ENCODE measurements at regions not wholly inside any gene's neighbourhood (a gene's known extent, or its start where the extent isn't known, plus 50 kb on each side); places are given as distances from the start of the nearest gene placed in this dataset.

DNA sequence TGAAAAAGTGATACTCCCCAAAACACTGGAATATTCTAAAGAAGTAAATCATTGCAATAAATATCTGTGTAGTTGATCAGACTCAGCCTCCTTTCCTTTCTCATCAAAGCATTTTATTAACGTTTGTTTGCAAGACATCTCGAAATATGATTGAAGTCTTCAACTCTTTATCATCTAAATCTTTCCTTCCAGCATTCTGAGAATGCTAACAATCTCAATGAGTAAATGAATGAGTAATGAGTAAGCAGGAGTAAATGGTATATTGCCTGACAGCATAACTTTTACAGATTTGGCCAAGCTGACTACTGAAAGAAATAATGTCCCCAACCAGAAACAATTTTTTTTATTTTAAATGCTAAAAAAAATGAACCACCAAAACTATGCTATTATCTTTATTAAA, 157.1 kb downstream of the SLCO4C1 start:
- H3K9me3 ChIP-seq (ENCODE audit: low read depth, low read length, poor library complexity, severe bottlenecking): no peaks in the 10 kb centered on the region
- ChIA-PET POLR2A (ENCODE audit: low non-redundant PET) (no interaction called here), CTCF (no interaction called here)
- no peaks in the 10 kb centered on the region for H3K27me3 ChIP-seq (replicated peaks; ENCODE audit: insufficient read depth, low read depth, low read length, poor library complexity)
- BruUV-seq (replicated peaks): no TSS peak
- H3K36me3 ChIP-seq (ENCODE audit: insufficient read depth, low read length, poor library complexity, severe bottlenecking): no peaks in the 10 kb centered on the region
- H3K27ac ChIP-seq (ENCODE audit: low read depth, low read length, poor library complexity, severe bottlenecking): no peak overlapping the region
- H3K4me1 ChIP-seq (ENCODE audit: insufficient read depth, low read length, poor library complexity, severe bottlenecking): no peaks in the 10 kb centered on the region
- no peak for DNase-seq (ENCODE audit: low spot score)
- intact Hi-C loops (cut with micrococcal nuclease; ENCODE audit: unreplicated experiment): no loop called here
- no peak for TF ChIP-seq EZH2 (IDR thresholded peaks at IDR 0.05; ENCODE audit: borderline replicate concordance, low read depth, low read length, poor library complexity, severe bottlenecking)
- TF ChIP-seq, protein P1, sequence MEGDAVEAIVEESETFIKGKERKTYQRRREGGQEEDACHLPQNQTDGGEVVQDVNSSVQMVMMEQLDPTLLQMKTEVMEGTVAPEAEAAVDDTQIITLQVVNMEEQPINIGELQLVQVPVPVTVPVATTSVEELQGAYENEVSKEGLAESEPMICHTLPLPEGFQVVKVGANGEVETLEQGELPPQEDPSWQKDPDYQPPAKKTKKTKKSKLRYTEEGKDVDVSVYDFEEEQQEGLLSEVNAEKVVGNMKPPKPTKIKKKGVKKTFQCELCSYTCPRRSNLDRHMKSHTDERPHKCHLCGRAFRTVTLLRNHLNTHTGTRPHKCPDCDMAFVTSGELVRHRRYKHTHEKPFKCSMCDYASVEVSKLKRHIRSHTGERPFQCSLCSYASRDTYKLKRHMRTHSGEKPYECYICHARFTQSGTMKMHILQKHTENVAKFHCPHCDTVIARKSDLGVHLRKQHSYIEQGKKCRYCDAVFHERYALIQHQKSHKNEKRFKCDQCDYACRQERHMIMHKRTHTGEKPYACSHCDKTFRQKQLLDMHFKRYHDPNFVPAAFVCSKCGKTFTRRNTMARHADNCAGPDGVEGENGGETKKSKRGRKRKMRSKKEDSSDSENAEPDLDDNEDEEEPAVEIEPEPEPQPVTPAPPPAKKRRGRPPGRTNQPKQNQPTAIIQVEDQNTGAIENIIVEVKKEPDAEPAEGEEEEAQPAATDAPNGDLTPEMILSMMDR (conservative IDR thresholded peaks at IDR 0.05; ENCODE audit: low read depth, low read length): no peak
- no peak overlapping the region for H3K4me3 ChIP-seq (ENCODE audit: low read depth, low read length, poor library complexity, severe bottlenecking)

DNA sequence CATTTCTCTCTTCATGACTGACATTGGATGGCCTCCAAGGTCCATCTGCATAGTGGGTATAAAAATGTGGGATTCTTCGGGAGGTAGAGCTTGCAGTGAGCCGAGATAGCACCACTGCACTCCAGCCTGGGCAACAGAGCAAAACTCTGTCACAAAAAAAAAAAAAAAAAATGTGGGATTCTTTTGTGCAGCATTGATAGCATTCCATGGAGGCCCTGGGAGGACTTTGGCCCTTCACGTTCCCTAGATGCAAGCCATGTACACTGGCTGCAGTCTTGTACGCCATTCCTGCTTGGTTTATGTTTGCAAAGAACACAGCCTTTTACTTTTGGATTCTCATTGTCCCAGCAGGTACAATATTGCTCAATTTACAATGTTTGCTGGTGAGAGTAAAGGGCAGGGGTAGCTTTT, 157.8 kb downstream of the SLCO4C1 start:
- ChIA-PET POLR2A (ENCODE audit: low non-redundant PET) (no interaction called here), CTCF (no interaction called here)
- no peak overlapping the region for H3K27ac ChIP-seq (ENCODE audit: low read depth, low read length, poor library complexity, severe bottlenecking)
- TF ChIP-seq EZH2 (IDR thresholded peaks at IDR 0.05; ENCODE audit: borderline replicate concordance, low read depth, low read length, poor library complexity, severe bottlenecking): no peak
- TF ChIP-seq, protein P1 (conservative IDR thresholded peaks at IDR 0.05; ENCODE audit: low read depth, low read length): no peak
- no peaks in the 10 kb centered on the region for H3K4me1 ChIP-seq (ENCODE audit: insufficient read depth, low read length, poor library complexity, severe bottlenecking)
- H3K27me3 ChIP-seq (replicated peaks; ENCODE audit: insufficient read depth, low read depth, low read length, poor library complexity): no peaks in the 10 kb centered on the region
- DNase-seq (ENCODE audit: low spot score): no peak
- intact Hi-C loops (cut with micrococcal nuclease; ENCODE audit: unreplicated experiment): no loop called here
- no TSS peak for BruUV-seq (replicated peaks)
- no peaks in the 10 kb centered on the region for H3K9me3 ChIP-seq (ENCODE audit: low read depth, low read length, poor library complexity, severe bottlenecking)
- no peaks in the 10 kb centered on the region for H3K36me3 ChIP-seq (ENCODE audit: insufficient read depth, low read length, poor library complexity, severe bottlenecking)
- H3K4me3 ChIP-seq (ENCODE audit: low read depth, low read length, poor library complexity, severe bottlenecking): no peak overlapping the region

- DNase-seq (ENCODE audit: low spot score): no peak
- H3K27ac ChIP-seq (ENCODE audit: low read depth, low read length, poor library complexity, severe bottlenecking): no peak overlapping the region
- intact Hi-C loops (cut with micrococcal nuclease; ENCODE audit: unreplicated experiment): no loop called here
- H3K27me3 ChIP-seq (replicated peaks; ENCODE audit: insufficient read depth, low read depth, low read length, poor library complexity): peaks cover 9% of the 10 kb centered on the region
- POLR2A ChIA-PET (ENCODE audit: low non-redundant PET): no interaction called here
- BruUV-seq (replicated peaks): no TSS peak
- no peaks in the 10 kb centered on the region for H3K9me3 ChIP-seq (ENCODE audit: low read depth, low read length, poor library complexity, severe bottlenecking)
- TF ChIP-seq EZH2 (IDR thresholded peaks at IDR 0.05; ENCODE audit: borderline replicate concordance, low read depth, low read length, poor library complexity, severe bottlenecking): no peak
- TF ChIP-seq, protein P1 (conservative IDR thresholded peaks at IDR 0.05; ENCODE audit: low read depth, low read length): no peak
- H3K4me1 ChIP-seq (ENCODE audit: insufficient read depth, low read length, poor library complexity, severe bottlenecking): no peaks in the 10 kb centered on the region
- H3K36me3 ChIP-seq (ENCODE audit: insufficient read depth, low read length, poor library complexity, severe bottlenecking): no peaks in the 10 kb centered on the region
- CTCF ChIA-PET: no interaction called here
- H3K4me3 ChIP-seq (ENCODE audit: low read depth, low read length, poor library complexity, severe bottlenecking): no peak overlapping the region
Observed at GRCh38 chr5:102130890-102131289, 165.2 kb downstream of the SLCO4C1 start.

Data from A673 (cell line).